ENCODE measurements at regions not wholly inside any gene's neighbourhood (a gene's known extent, or its start where the extent isn't known, plus 50 kb on each side); places are given as distances from the start of the nearest gene placed in this dataset.
"Not testable (repeated sequence)": the region's sequence is repeated elsewhere in the genome, so short reads cannot be mapped to it uniquely, and the experiment has no call there.

- ChIA-PET POLR2A (interaction anchor here (0.6 to 1.3 kb wide), 4 partner anchors 9 to 150 kb away, joined by 3 to 7 read pairs (median 4); no protein-coding TSS in a partner anchor), CTCF (interaction anchor here (1.0 to 1.1 kb wide), 3 partner anchors 35 to 191 kb away, joined by 3 to 5 read pairs (median 5); no protein-coding TSS in a partner anchor)
- not testable (repeated sequence) for H3K9me3 Mint-ChIP-seq (ENCODE audit: unreplicated experiment); H3K4me3 Mint-ChIP-seq (ENCODE audit: unreplicated experiment); BruUV-seq (replicated peaks); H3K36me3 Mint-ChIP-seq (ENCODE audit: insufficient read depth, unreplicated experiment); H3K27ac Mint-ChIP-seq (ENCODE audit: low read depth, unreplicated experiment); H3K27me3 Mint-ChIP-seq (ENCODE audit: insufficient read depth, unreplicated experiment)
- peaks cover 34% of the 10 kb centered on the region for H3K4me1 Mint-ChIP-seq (ENCODE audit: insufficient read depth, unreplicated experiment)
- intact Hi-C loops (cut with micrococcal nuclease) = loop anchor here (10.0 kb wide), 2 partner anchors 92 to 228 kb away; no protein-coding TSS in a partner anchor
- peak; percentile 80 for DNase-seq (ENCODE audit: unreplicated experiment)
These were observed 153.7 kb downstream of the TFAP2C start for GRCh38 chr20:56782814-56783213.

GRCh38 chr20:56783826-56784225 lies 154.7 kb downstream of the TFAP2C start:
- TF ChIP-seq CTCF (IDR thresholded peaks at IDR 0.05; ENCODE audit: unreplicated experiment) = no peak
- H3K27ac Mint-ChIP-seq (ENCODE audit: low read depth, unreplicated experiment) = no peak overlapping the region
- H3K9me3 Mint-ChIP-seq (ENCODE audit: unreplicated experiment) = no peaks in the 10 kb centered on the region
- H3K4me1 Mint-ChIP-seq (ENCODE audit: insufficient read depth, unreplicated experiment) = peaks cover 37% of the 10 kb centered on the region
- intact Hi-C loops (cut with micrococcal nuclease) = loop anchor here (10.0 kb wide), 2 partner anchors 91 to 229 kb away; no protein-coding TSS in a partner anchor
- no TSS peak for BruUV-seq (replicated peaks)
- no peaks in the 10 kb centered on the region for H3K27me3 Mint-ChIP-seq (ENCODE audit: insufficient read depth, unreplicated experiment)
- ChIA-PET POLR2A (no interaction called here), CTCF (interaction anchor here (0.7 to 1.0 kb wide), 2 partner anchors 22 to 34 kb away, joined by 3 read pairs; no protein-coding TSS in a partner anchor)
- H3K4me3 Mint-ChIP-seq (ENCODE audit: unreplicated experiment) = no peak overlapping the region
- no peak for DNase-seq (ENCODE audit: unreplicated experiment)
- H3K36me3 Mint-ChIP-seq (ENCODE audit: insufficient read depth, unreplicated experiment) = no peaks in the 10 kb centered on the region

- BruUV-seq (replicated peaks) = no TSS peak
- Mint-ChIP-seq H3K4me1 (ENCODE audit: insufficient read depth, unreplicated experiment) (peaks cover 37% of the 10 kb centered on the region), H3K4me3 (ENCODE audit: unreplicated experiment) (no peak overlapping the region), H3K9me3 (ENCODE audit: unreplicated experiment) (no peaks in the 10 kb centered on the region), H3K27ac (ENCODE audit: low read depth, unreplicated experiment) (no peak overlapping the region), H3K36me3 (ENCODE audit: insufficient read depth, unreplicated experiment) (no peaks in the 10 kb centered on the region), H3K27me3 (ENCODE audit: insufficient read depth, unreplicated experiment) (no peaks in the 10 kb centered on the region)
- no peak for TF ChIP-seq CTCF (IDR thresholded peaks at IDR 0.05; ENCODE audit: unreplicated experiment)
- ChIA-PET CTCF (interaction anchor here (0.8 kb wide), 1 partner anchor 9 kb away, joined by 4 read pairs; no protein-coding TSS in a partner anchor), POLR2A (interaction anchor here (0.6 to 1.9 kb wide), 5 partner anchors 13 to 233 kb away, joined by 3 to 7 read pairs (median 3); no protein-coding TSS in a partner anchor)
- no peak for DNase-seq (ENCODE audit: unreplicated experiment)
- intact Hi-C loops (cut with micrococcal nuclease) = loop anchor here (5.0 to 10.0 kb wide), 4 partner anchors 74 to 232 kb away; no protein-coding TSS in a partner anchor
These were observed 157.4 kb downstream of the TFAP2C start for GRCh38 chr20:56786503-56786902.

- POLR2A ChIA-PET = interaction anchor here (0.6 to 2.5 kb wide), 30 partner anchors 8 to 275 kb away, joined by 3 to 27 read pairs (median 4); partner anchors contain the start of gene TFAP2C
- TSS peak; percentile 82 for BruUV-seq (replicated peaks)
These were observed 159.1 kb downstream of the TFAP2C start for GRCh38 chr20:56788041-56788670.

More at GRCh38 chr20:56788041-56788670, 159.1 kb downstream of the TFAP2C start:
- intact Hi-C loops (cut with micrococcal nuclease) = loop anchor here (1.0 to 10.0 kb wide), 6 partner anchors 76 to 233 kb away; no protein-coding TSS in a partner anchor
- CTCF ChIA-PET = interaction anchor here (0.6 to 2.4 kb wide), 8 partner anchors 11 to 158 kb away, joined by 3 to 12 read pairs (median 4); partner anchors contain the start of gene TFAP2C
- Mint-ChIP-seq H3K27ac (ENCODE audit: low read depth, unreplicated experiment) (peak overlapping the region; percentile 98), H3K4me1 (ENCODE audit: insufficient read depth, unreplicated experiment) (peaks cover 32% of the 10 kb centered on the region), H3K36me3 (ENCODE audit: insufficient read depth, unreplicated experiment) (no peaks in the 10 kb centered on the region), H3K27me3 (ENCODE audit: insufficient read depth, unreplicated experiment) (no peaks in the 10 kb centered on the region), H3K9me3 (ENCODE audit: unreplicated experiment) (no peaks in the 10 kb centered on the region), H3K4me3 (ENCODE audit: unreplicated experiment) (peak overlapping the region; percentile 67)
- DNase-seq (ENCODE audit: unreplicated experiment) = peak; percentile 97
- TF ChIP-seq CTCF (IDR thresholded peaks at IDR 0.05; ENCODE audit: unreplicated experiment) = no peak
